NCI-H1105 (cell line): ENCODE measurements at regions not wholly inside any gene's neighbourhood (a gene's known extent, or its start where the extent isn't known, plus 50 kb on each side); places are given as distances from the start of the nearest gene placed in this dataset.
"Not testable (repeated sequence)": the region's sequence is repeated elsewhere in the genome, so short reads cannot be mapped to it uniquely, and the experiment has no call there.

ENCODE experiments used
- DNase-seq: peaks from one replicate; lab custom pipeline; 2025; lab: John Stamatoyannopoulos, UW

DNA sequence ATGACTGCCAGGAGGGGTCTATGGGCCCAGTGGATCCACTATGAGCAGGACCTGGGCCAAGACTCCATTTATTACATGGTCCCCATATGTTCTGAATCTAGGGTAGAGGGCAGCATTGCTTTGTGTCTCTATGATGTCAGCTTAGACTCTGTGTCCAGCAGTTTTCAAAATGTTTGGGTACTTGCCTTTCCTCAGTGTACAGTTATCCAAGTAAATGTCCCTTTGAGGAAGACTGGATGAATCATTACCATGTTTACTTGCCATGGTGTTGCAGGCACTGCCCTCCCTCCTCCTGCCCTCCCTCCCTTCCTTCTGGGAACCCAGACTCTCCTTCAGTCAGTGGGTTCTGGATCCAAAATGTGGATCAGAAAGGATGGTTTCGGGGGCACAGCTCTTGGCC lies 108.6 kb downstream of the NRN1 start:
- no peak for DNase-seq

DNA sequence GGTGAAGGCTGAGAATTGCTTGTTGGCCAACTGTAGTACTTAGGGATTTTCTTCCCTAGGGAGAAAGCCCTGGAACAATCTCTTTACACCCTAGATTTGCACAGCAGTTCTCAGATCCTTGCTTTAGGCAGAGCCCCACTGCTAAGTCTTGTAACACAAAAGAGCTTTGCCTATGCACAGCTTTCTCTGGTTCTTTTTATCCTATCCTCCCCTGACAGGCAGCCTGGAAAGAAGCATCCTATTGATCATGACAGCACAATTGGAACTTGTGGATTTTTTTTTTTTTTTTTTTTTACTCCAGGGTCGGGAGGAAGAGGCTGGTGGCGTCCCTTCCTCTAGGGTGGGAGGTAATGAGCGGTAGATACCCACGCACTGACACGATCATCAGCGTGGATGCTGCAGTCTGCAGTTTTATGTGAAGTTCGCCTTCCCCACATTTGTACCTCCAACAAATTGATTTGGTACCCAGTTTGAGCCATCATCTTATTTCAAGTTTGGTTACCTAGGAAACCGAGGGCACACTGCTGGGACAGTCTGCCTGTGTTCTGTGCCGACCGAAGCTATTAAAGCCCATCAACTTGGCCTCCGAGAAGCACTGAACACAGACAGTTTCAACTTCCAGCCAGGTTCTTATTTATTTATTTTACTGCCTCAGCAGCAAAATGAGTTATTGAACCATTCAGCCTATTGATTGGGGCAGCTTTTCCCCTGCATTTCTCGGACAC lies 110.1 kb downstream of the NRN1 start:
- no peak for DNase-seq

DNA sequence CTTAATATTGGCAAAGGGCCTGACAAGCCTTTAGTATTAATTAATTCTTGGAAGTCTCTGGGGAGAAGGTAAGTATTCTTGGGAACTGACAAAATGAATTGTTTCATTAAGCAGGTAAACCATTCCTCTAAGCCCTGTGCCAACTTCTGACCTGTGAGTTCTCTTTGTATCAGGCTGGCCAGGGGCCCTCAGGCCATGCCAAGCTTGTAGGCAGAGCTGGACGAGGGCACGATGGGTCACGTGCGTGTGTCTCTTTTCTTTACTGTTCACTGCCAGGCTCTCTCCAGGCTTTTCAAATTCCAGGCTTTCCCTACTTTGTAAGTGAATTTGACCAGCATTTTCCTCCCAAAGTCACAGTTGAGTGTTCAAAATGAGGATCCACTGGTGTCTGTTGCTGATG lies 112.4 kb downstream of the NRN1 start:
- DNase-seq: no peak

DNA sequence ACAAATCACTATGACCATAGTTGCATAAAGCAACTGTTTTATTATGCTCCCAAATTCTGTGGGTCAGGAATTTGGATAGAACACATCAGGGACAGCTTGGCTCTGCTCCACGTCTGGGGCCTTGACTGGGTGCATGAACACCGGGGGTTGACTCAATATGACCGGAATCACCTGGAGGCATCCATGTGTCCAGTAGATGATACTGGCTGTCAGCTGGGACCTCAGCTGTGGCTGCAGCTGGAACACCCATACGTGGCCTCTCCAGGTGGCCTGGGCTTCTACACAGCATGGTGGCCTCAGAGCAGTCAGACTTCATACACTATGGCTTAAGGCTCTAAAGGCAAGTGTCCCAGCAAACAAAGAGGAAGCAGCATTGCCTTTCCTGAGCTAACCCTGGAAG lies 113.4 kb downstream of the NRN1 start:
- no peak for DNase-seq

DNA sequence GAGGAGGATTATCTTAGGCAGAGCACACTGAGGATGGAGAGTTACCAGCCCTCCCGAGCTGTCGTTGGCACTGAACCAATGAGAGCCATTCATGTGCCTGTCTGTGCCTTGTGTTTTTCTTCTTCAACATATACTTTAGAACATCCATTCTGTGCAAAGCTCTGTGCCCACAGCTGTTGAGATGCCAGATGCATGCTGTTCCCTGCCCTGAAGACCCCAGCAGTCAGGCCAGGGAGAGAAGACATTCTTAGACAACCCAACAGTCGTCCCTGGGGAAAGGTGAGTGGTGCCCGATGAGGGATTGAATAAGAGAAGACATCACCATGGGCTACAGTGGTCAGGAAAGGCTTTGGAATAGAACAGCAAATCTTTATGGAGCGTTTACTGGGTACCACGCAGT lies 114.1 kb downstream of the NRN1 start:
- DNase-seq: no peak

DNA sequence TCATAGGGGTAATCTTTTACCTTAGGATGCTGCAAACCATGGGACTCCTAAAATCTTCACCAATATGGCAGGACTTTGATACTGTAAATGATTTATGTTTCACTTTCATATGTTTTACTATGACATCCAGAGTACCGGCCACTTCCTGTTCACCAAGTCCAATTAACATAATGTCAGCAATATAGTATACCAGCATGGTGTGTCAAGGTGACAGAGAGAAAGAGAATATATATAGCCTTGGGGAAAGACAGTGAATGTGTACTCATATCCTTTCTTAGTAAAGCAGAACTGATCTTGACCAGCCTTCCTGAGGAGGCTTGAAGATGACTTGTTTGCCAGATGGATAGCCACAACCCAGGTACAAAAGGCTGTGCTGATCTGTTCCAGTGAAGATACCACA lies 127.9 kb downstream of the NRN1 start:
- no peak for DNase-seq

DNA sequence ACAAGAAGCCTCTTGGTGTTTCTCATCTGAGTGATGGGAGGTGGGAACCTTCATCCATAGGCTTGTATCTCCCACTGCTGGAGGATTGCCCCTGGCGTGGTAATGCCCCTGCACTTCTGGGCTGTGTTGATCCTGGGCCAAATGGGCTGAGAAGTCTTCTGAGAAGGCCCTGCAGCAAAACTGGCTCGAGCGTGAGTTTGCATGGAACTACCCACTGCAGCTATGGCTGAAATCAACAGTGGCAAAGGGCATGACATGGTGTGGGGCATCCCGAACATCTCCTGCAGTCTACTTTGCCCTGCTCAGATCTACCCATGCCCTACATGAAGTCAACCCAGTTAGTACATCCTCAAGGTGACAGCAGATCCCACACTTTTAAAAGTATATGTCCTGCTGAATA lies 130.6 kb downstream of the NRN1 start:
- DNase-seq: no peak

DNA sequence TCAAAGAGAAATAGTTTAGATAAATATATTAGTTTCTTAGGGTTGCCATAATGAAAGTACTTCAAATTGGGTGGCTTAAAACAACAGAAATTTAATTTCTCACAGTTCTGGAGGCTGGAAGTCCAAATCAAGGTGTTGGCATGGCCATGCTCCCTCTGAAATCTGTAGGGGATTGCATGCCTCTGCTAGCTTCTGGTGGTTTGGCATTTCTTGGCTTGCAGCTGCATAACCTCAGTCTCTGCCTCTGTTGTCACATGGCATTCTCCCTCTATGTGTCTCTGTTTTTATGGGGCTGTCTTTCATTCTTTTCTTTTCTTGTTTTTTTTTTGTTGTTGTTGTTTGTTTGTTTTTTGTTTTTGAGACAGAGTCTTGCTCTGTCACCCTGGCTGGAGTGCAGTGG lies 132.7 kb downstream of the NRN1 start:
- DNase-seq: not testable (repeated sequence)

DNA sequence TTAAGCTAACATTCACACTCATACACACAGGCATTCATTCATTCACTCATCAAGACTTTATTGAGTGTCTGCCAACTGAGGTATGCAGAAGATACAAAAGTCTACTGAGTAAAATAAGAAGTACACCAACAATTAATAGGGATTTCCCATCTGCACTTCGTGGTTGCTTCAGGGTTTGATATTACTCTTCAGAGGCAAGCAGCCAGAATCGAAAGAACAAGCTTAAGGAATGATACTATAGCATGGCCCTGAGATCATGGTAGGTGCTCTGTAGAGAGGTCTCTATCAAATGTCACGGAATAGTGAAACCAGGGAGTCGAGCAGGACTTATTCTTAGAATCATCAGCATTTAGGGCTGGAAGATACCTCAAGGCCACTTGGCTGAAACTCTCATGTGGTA lies 135.4 kb downstream of the NRN1 start:
- no peak for DNase-seq

DNA sequence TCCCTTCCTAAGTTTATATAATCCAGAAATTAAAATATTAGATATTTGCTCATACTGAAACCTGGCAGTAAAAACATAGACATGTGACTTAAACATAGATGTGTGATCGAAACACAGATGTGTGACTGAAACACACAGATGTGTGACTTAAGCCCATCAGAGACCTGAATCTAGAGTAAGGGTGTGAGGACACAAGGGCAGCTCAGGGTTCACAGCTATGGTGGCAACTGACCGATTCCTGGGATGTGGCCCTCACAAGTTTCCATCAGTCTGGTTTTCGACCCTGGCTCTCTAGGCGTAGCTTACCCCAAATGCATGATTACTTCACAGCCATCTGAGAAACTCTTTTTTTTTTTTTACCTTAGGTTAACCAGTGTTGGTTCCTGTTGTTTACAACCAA lies 137.0 kb downstream of the NRN1 start:
- no peak for DNase-seq

DNA sequence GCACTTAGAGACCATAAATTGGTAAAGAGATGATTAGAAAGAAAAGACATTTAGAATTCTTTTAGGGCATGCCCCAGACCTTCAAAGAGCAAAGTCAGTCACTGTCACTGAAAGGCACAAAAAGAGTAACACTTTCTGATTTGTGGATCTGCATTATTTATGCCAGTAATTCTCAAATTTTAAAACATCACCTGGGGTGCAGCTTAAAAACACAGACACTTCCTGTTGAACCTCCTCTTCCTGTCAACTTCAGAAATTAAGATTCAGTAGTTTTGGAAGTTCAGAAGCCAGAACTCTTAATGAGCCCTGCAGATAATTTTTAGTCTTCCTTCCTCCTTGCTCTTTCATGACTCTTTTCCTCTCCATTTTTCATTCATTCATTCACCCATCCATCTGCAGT lies 137.5 kb downstream of the NRN1 start:
- DNase-seq: no peak

DNA sequence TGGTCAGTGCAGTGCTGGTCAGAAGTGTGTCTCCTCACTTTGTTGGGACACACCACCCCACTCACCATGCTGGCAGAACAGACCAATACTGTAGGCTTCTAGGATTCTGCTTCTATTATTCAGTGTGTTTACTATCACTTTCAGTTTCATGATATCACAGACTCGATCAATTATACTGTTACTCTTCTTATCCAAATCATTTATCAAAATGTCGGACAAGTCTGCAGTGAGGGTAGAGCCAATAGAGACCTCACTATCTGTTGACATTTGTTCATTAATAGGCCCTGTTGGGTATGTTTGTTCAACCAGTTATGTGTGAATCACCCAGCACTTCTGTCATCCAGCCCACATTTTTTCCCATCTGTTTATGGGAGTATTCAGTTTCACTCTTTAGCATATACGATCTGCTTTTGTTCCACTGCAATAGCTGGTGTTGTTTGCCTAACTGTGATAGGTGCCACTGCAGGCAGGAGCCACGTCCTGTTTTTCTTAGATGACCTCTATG lies 140.1 kb downstream of the NRN1 start:
- DNase-seq: peak; percentile 21

DNA sequence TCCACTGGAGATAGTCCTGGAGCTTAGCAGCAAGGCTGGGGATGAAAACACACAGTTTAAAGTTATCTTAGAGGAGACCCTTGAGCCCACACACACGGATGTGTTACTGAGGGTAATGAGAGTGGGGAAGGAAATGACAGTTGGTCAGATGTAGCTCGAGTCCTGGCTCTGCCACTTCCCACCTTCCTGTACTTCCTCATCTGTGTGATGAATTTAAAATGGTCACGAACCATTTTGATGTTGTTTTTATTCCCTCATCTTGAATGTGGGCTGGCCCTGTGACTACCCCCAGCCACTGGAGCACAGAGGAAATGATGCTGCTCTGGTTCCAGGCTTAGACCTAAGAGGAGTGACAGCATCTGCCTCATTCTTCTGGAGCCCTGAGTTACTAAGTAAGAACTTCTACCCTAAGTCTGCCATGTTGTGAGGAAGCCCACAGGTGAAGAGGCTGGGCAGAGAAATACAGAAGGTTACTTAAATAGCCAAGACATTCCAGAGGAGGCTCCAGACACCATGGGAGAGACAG lies 141.2 kb downstream of the NRN1 start:
- DNase-seq: no peak

DNA sequence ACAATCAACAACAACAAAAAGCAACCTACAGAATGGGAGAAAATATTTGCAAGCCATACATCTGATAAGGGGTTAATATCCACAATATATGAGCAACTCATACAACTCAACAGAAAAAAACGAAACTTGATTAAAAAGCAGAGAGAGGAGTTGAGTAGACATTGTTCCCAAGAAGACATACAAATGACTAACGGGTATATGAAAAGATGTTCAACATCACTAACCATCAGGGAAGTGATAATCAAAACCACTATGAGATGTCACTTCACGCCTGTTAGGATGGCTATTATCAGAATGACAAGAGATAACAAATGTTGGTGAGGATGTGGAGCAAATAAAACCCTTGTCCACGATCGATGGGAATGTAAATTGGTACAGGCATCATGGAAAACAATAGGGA lies 145.9 kb downstream of the NRN1 start:
- no peak for DNase-seq

DNA sequence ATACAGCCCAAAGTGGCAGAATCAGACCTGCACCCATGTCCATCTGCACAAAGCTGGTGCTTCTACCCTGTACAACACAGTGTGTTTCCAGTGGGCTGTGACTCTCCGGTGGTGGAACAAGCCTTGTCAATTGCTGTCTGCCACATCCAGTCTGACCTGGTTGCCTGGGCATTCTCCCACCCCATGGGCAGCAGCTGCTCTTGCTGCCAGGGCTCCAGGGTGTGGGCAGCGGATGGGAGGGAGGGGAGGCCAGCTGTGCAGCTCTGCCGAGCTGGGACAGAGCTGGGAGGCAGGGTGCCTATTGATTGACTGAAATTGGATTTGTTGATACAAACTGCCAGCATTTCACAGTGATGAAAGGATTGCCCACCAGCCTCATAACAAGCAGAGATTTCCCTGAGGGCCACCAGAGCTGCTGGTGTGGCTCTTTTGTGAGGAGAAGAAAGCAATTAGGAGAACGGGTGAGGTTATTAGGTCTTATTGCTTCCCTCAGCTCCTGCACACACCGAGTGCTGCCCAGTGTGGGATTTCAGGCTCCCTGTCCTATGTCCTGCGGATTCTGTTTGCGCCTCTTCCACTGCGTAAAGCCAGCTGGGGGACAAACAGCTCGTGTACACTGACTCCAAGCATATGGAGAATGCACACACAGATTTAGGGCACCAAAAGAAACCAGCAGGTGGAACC lies 150.8 kb downstream of the NRN1 start:
- DNase-seq: no peak

DNA sequence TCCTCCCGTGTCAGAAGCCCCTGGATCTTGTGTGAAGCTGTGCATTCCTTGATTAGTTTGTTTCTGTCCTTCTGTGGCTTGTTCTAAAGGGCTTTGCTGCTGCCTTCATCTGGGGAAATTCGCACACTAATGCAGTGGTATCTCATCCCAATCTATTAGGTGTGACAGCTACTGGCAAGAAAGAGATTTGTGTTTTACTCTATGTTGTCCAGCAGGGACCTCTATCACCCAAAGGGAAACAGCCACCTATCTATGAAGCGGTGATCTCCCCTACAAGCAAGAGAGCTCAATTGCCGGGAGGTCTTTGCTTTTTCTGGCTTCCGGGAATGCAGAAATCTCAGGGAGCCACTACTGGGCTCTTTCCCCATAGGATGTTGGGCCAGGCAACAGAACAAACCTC lies 151.8 kb downstream of the NRN1 start:
- DNase-seq: no peak

DNA sequence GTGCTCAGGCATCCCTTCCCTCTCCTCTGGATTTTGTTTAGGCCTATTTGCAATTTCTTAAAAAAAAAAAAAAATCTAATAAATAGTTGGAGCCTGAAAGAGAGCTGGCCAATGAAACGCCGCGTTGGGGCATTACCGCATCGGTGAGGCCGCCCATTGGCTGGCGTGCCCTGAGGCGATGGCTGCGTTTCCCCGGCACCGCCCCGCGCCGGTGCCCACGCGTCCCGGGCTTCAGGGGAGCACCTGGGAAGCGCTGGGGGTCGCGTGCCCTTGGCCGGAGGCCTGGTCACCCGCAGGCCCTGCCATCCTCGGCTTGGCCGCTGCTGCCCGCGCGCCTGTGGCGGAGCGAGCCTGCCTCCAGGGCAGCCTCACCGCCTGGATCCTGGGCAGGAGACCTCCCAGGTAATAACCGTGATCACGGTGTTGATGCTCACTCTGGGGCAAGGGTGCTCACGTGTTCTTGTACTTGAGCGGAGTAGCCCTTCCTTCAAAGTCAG lies 155.4 kb downstream of the NRN1 start:
- no peak for DNase-seq

DNA sequence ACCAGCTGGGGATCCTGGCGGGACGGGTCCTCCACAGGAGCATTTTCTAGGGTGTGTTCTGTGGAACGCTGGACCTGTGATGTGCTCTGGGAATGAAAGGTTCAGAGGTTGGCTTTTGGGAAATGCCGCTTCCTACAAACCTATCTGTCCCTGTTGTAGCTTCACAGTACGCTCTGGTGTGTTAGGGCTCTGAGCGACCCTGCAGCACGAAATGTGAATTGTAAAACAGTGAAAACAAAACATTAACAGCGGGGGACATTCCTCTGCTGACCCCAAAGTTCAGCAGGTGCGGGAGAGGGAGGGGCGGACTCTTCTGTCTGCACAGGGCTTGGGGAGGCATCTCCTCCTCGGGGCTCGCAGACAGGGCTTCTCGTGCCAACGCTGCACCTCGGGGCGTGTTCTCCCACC lies 155.9 kb downstream of the NRN1 start:
- no peak for DNase-seq

DNA sequence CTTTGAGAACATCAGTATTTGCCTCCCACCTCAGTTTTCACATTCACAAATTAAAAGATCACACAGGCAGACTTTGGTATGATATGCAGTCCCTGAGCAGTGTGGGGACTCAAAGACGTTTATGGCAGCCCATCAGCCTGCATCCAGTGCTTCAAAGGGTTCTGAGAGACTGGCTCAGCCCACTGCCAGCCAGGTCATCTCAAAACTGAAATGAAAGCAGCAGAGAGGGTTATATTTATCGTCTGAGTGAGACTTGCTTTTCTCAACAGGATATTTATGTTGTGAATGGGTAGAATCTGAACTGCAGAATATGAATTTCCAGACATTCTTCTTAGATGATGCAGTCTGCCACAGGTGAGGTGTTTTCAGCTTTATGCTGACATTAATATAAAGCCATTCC lies 159.8 kb downstream of the NRN1 start:
- no peak for DNase-seq

DNA sequence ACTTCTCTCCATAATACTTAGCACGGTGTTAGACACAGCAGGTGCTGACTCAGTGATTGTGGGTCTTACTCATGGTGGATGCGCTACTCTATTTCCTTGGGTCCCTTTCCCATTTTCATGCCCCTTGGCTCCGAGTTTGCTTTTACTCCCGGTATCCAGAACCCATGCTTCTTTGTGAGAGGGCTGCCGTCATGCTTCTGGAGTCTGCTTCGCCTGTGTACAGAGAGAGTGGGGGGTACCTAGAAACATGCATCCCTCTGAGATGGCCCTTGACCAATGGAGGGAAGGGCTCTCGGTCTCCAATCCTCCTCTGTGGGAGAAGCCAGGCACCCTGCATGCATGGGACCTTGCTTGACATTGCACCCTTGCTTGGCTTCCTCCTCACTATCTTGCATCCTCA lies 160.4 kb downstream of the NRN1 start:
- DNase-seq: no peak

DNA sequence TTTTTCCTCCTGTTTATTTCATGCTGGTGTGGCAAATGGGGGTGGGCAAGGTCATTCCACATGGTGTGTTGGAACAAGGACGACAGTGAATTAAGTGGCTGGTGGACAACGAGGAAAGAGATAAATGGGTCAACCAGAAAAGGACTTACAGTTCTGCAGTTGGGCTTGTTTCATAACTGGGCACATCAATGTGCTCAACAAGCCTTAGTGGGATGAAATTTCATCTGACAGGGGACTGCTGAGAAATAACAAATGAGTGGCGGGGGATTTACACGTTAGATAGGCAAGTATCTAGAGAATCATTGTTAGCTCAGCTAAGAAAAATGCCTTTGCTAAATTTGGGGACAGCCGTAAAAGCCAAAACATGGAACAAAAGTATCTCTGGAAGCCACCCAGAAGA lies 163.6 kb downstream of the NRN1 start:
- DNase-seq: no peak

DNA sequence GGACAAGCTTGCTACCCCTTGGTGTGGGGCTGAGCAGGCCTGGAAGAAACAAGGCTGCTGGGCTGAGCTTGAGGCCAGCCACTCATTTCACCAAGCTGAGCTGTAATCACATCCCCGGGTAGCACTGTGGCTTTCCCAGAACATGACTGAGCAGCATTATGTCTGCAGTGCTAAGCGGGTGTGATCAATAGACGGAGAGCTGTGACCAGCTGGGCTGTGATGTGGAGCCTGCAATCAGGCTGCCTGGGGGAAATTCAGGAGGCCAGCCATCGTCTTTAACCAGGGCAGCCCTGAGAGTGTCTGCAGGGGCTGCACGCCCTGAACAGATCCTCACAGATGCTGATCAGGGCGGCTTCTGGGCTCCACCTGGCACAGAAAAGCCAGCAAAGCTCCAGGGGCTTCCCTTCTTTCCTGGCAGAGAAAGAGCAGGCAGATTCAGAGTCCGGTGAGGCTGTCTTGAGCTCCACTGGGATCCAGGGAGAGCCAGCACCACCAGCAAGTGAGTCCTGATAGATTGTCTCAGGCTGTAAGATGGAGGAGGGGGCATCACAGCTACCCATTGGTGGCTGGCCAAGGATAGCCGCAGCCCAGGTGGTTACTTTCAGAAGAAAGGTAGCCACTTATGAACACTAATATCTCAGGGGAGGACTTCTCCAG lies 165.9 kb downstream of the NRN1 start:
- no peak for DNase-seq
